Neural cell (in vitro differentiated cells): ENCODE measurements at regions not wholly inside any gene's neighbourhood (a gene's known extent, or its start where the extent isn't known, plus 50 kb on each side); places are given as distances from the start of the nearest gene placed in this dataset.

ENCODE experiments used
- H2AFZ ChIP-seq: fragments of 200-600, 300-800 bp; sonication (generic), shearing (Covaris generic); 2 replicates; pipeline ENCODE4 v1.6.0; 2014; ENCODE audit warnings: low read depth, mild to moderate bottlenecking, antibody characterized with exemption, low read length, moderate library complexity
- H3F3A ChIP-seq: fragments of 200-600 bp; shearing (Covaris generic); 2 replicates; pipeline ENCODE4 v1.6.1; 2016; ENCODE audit warnings: mild to moderate bottlenecking, moderate library complexity, mixed read lengths, antibody characterized with exemption, low read length; ENCODE audit not compliant: insufficient read depth, poor library complexity, severe bottlenecking
- H3K27ac ChIP-seq: fragments of 200-600, 300-800 bp; sonication (generic), shearing (Covaris generic); 2 replicates; pipeline ENCODE4 v1.5.1; 2014; ENCODE audit warnings: mild to moderate bottlenecking, low read length, moderate library complexity
- H3K27me3 ChIP-seq: fragments of 300-800, 200-600 bp; sonication (generic), shearing (Covaris generic); 2 replicates; pipeline ENCODE4 v1.6.0; 2014; ENCODE audit warnings: mild to moderate bottlenecking, low read depth, low read length, moderate library complexity; ENCODE audit not compliant: insufficient read depth
- H3K36me3 ChIP-seq: fragments of 300-800, 200-600 bp; sonication (generic), shearing (Covaris generic); 2 replicates; pipeline ENCODE4 v1.5.1; 2014; ENCODE audit warnings: mild to moderate bottlenecking, antibody characterized with exemption, low read length, moderate library complexity; ENCODE audit not compliant: insufficient read depth
- H3K4me2 ChIP-seq: fragments of 300-800, 200-600 bp; sonication (generic), shearing (Covaris generic); 2 replicates; pipeline ENCODE4 v1.6.0; 2014; ENCODE audit warnings: mild to moderate bottlenecking, low read length
- H3K4me3 ChIP-seq: fragments of 300-800, 200-600 bp; sonication (generic), shearing (Covaris generic); 2 replicates; pipeline ENCODE4 v1.5.1; 2014; ENCODE audit warnings: mild to moderate bottlenecking, low read length, moderate library complexity
- H3K79me2 ChIP-seq: fragments of 200-600 bp; shearing (Covaris generic); replicated peaks from 2 replicates; pipeline ENCODE4 v1.6.0; 2014; ENCODE audit warnings: mild to moderate bottlenecking, low read length, moderate library complexity; ENCODE audit not compliant: insufficient read depth
- H3K9ac ChIP-seq: fragments of 300-800, 200-600 bp; sonication (generic), shearing (Covaris generic); 2 replicates; pipeline ENCODE4 v1.6.1; 2016; ENCODE audit warnings: mild to moderate bottlenecking, low read length, mixed read lengths
- H3K9me2 ChIP-seq: fragments of 200-600 bp; shearing (Covaris generic); 2 replicates; pipeline ENCODE4 v1.6.1; 2016; ENCODE audit warnings: mild to moderate bottlenecking, low read length, mixed read lengths; ENCODE audit not compliant: insufficient read depth
- H3K9me3 ChIP-seq: fragments of 200-600, 300-800 bp; sonication (generic), shearing (Covaris generic); 2 replicates; pipeline ENCODE4 v1.6.1; 2016; ENCODE audit warnings: mild to moderate bottlenecking, mixed run types, low read length, moderate library complexity, mixed read lengths
- H4K20me1 ChIP-seq: fragments of 200-600 bp; shearing (Covaris generic); 2 replicates; pipeline ENCODE4 v1.6.1; 2016; ENCODE audit warnings: mild to moderate bottlenecking, mixed run types; ENCODE audit not compliant: insufficient read depth
- EP300 ChIP-seq: fragments of 450-650 bp; conservative IDR thresholded peaks from 2 replicates; pipeline ENCODE4 v1.6.1; 2014; ENCODE audit warnings: antibody characterized with exemption, mild to moderate bottlenecking, moderate library complexity; ENCODE audit not compliant: poor library complexity, severe bottlenecking
- EZH2 ChIP-seq: fragments of 200-600, 300-800 bp; shearing (Covaris generic), sonication (generic); IDR thresholded peaks from 2 replicates; pipeline ENCODE4 v1.6.1; 2014; ENCODE audit warnings: antibody characterized with exemption, low read length, borderline replicate concordance, mild to moderate bottlenecking; ENCODE audit not compliant: insufficient read depth, poor library complexity, severe bottlenecking
- MXI1 ChIP-seq: fragments of 450-650 bp; conservative IDR thresholded peaks from 2 replicates; pipeline ENCODE4 v1.6.1; 2014; ENCODE audit warnings: antibody characterized with exemption, mild to moderate bottlenecking; ENCODE audit not compliant: poor library complexity, severe bottlenecking
- POLR2AphosphoS5 ChIP-seq: IDR thresholded peaks from 2 replicates; pipeline ENCODE4 v1.6.1; 2012
- RAD21 ChIP-seq: fragments of 450-650 bp; conservative IDR thresholded peaks from 2 replicates; pipeline ENCODE4 v1.6.1; 2014; ENCODE audit warnings: antibody characterized with exemption, mild to moderate bottlenecking, moderate library complexity
- SMC3 ChIP-seq: fragments of 450-650 bp; conservative IDR thresholded peaks from 2 replicates; pipeline ENCODE4 v1.6.1; 2014; ENCODE audit warnings: antibody characterized with exemption, mild to moderate bottlenecking, moderate library complexity; ENCODE audit not compliant: poor library complexity
- TAF1 ChIP-seq: IDR thresholded peaks from 2 replicates; pipeline ENCODE4 v1.6.1; 2012; ENCODE audit warnings: low read depth
- TF ChIP-seq, protein P1 (sequence below): IDR thresholded peaks from 2 replicates; pipeline ENCODE4 v1.6.1; 2012; ENCODE audit warnings: borderline replicate concordance
- TF ChIP-seq, protein P2 (sequence below): fragments of 450-650 bp; IDR thresholded peaks from 2 replicates; pipeline ENCODE4 v1.5.1; 2014; ENCODE audit warnings: antibody characterized with exemption, mild to moderate bottlenecking, moderate library complexity; ENCODE audit not compliant: poor library complexity, severe bottlenecking

DNA sequence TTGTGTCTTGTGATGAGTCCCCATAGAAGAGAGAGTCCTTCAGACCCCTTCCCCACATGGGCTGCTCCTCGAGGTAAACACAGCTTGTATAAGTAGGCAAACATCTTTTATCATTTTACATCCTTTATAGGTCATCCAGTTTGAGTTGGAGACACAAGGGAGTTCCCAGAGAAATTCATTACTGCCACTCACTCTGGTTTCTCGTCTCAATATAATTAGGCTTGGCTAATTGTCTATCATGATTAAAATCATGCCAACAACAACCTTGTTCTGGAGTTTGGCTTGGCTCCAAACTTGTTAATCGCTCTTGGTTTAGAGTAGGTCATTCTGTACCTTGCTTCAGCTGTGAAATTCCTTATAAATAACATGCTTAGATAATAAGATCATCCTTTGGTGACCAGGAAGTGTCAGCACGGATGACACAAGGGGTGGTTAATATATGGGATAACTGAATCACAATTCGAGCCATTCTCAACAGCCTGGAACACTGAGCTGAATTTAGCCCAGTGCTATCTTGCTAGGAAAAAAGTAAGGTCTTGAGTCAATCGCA, 70.7 kb upstream of the DAB1 start:
- Histone ChIP-seq H3K9ac (no peak overlapping the region), H3K9me3 (no peaks in the 10 kb centered on the region), H3K27ac (no peak overlapping the region), H3K4me2 (no peak overlapping the region), H3K9me2 (no peaks in the 10 kb centered on the region), H3K27me3 (no peaks in the 10 kb centered on the region), H3K4me3 (no peak overlapping the region), H3K36me3 (no peaks in the 10 kb centered on the region), H3K79me2 (no peaks in the 10 kb centered on the region), H4K20me1 (no peaks in the 10 kb centered on the region), H3F3A (no peaks in the 10 kb centered on the region), H2AFZ (no peak overlapping the region)
- TF ChIP-seq EZH2 (no peak), TAF1 (no peak)
- TF ChIP-seq, protein P1, sequence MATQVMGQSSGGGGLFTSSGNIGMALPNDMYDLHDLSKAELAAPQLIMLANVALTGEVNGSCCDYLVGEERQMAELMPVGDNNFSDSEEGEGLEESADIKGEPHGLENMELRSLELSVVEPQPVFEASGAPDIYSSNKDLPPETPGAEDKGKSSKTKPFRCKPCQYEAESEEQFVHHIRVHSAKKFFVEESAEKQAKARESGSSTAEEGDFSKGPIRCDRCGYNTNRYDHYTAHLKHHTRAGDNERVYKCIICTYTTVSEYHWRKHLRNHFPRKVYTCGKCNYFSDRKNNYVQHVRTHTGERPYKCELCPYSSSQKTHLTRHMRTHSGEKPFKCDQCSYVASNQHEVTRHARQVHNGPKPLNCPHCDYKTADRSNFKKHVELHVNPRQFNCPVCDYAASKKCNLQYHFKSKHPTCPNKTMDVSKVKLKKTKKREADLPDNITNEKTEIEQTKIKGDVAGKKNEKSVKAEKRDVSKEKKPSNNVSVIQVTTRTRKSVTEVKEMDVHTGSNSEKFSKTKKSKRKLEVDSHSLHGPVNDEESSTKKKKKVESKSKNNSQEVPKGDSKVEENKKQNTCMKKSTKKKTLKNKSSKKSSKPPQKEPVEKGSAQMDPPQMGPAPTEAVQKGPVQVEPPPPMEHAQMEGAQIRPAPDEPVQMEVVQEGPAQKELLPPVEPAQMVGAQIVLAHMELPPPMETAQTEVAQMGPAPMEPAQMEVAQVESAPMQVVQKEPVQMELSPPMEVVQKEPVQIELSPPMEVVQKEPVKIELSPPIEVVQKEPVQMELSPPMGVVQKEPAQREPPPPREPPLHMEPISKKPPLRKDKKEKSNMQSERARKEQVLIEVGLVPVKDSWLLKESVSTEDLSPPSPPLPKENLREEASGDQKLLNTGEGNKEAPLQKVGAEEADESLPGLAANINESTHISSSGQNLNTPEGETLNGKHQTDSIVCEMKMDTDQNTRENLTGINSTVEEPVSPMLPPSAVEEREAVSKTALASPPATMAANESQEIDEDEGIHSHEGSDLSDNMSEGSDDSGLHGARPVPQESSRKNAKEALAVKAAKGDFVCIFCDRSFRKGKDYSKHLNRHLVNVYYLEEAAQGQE: no peak

DNA sequence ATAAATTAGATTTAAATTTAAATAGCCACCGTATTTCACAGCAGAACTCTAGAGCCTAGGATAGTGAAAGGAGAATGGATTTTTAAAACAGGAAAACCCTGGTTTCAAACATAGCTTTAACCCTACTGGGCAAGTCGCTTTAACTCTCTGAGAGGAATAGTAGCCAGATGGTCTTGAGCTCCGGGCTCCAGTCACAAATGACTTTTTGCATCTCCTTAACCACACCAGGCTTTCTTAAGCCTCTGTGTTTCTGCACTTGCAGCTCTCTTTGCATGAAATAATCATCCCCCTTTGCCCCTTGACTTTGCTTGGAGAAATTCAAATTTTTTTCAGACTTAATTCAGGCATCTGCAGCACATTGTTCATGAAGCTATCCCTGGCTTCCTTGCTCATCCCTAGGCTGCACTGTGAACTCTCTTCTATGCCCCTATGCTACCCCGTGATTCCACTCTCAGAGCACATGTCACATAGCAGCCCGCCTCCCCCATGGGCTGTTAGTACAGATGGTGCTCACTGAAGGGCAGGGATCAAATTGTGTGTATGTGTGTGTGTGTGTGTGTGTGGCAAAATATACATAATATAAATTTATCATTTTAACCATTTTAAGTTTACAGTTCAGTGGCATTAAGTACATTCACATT, 68.8 kb upstream of the DAB1 start:
- no peak overlapping the region for H3K27ac ChIP-seq
- H4K20me1 ChIP-seq: no peaks in the 10 kb centered on the region
- H3F3A ChIP-seq: no peaks in the 10 kb centered on the region
- H3K9me3 ChIP-seq: no peaks in the 10 kb centered on the region
- no peaks in the 10 kb centered on the region for H3K9me2 ChIP-seq
- no peaks in the 10 kb centered on the region for H3K79me2 ChIP-seq
- H3K4me3 ChIP-seq: no peak overlapping the region
- H3K4me2 ChIP-seq: no peak overlapping the region
- H3K36me3 ChIP-seq: no peaks in the 10 kb centered on the region
- H2AFZ ChIP-seq: no peak overlapping the region
- H3K9ac ChIP-seq: no peak overlapping the region
- no peaks in the 10 kb centered on the region for H3K27me3 ChIP-seq
- TF ChIP-seq MXI1 (no peak), POLR2AphosphoS5 (no peak), RAD21 (no peak), SMC3 (no peak), EZH2 (no peak), TAF1 (no peak), EP300 (no peak)
- TF ChIP-seq, protein P2, sequence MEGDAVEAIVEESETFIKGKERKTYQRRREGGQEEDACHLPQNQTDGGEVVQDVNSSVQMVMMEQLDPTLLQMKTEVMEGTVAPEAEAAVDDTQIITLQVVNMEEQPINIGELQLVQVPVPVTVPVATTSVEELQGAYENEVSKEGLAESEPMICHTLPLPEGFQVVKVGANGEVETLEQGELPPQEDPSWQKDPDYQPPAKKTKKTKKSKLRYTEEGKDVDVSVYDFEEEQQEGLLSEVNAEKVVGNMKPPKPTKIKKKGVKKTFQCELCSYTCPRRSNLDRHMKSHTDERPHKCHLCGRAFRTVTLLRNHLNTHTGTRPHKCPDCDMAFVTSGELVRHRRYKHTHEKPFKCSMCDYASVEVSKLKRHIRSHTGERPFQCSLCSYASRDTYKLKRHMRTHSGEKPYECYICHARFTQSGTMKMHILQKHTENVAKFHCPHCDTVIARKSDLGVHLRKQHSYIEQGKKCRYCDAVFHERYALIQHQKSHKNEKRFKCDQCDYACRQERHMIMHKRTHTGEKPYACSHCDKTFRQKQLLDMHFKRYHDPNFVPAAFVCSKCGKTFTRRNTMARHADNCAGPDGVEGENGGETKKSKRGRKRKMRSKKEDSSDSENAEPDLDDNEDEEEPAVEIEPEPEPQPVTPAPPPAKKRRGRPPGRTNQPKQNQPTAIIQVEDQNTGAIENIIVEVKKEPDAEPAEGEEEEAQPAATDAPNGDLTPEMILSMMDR: no peak
- TF ChIP-seq, protein P1: no peak
